GM23338 (cell line): ENCODE measurements at regions not wholly inside any gene's neighbourhood (a gene's known extent, or its start where the extent isn't known, plus 50 kb on each side); places are given as distances from the start of the nearest gene placed in this dataset.

Experiments used
- ATAC-seq: fragments of 200-7000 bp; cut with Tn5 transposase; 3 replicates; pipeline ENCODE4 v1.9.1; 2020
- DNase-seq: peaks from one replicate; pipeline ENCODE4 v3.0.0-alpha.2; 2015; ENCODE audit warnings: low spot score
- H2AFZ ChIP-seq: fragments of 200-600 bp; sonication (generic); 2 replicates; pipeline ENCODE4 v1.8.0; 2016; ENCODE audit warnings: antibody characterized with exemption, mild to moderate bottlenecking, moderate library complexity
- H3F3A ChIP-seq: fragments of 200-600 bp; sonication (generic); replicated peaks from 2 replicates; pipeline ENCODE4 v1.8.0; 2017; ENCODE audit warnings: antibody characterized with exemption, mixed run types, low read depth
- H3K27ac ChIP-seq: fragments of 200-600 bp; sonication (generic); 2 replicates; pipeline ENCODE4 v1.6.1; 2016; ENCODE audit warnings: low read depth
- H3K27me3 ChIP-seq: fragments of 200-600 bp; sonication (generic); 2 replicates; pipeline ENCODE4 v1.8.0; 2016; ENCODE audit warnings: mild to moderate bottlenecking, mixed run types, moderate library complexity; ENCODE audit not compliant: insufficient read depth
- H3K36me3 ChIP-seq: fragments of 200-600 bp; sonication (generic); 2 replicates; pipeline ENCODE4 v1.8.0; 2016; ENCODE audit warnings: mild to moderate bottlenecking; ENCODE audit not compliant: insufficient read depth
- H3K4me1 ChIP-seq: fragments of 200-600 bp; sonication (generic); 2 replicates; pipeline ENCODE4 v1.8.0; 2016; ENCODE audit warnings: mild to moderate bottlenecking, moderate library complexity; ENCODE audit not compliant: insufficient read depth
- H3K4me2 ChIP-seq: fragments of 200-600 bp; sonication (generic); 2 replicates; pipeline ENCODE4 v1.7.1; 2017; ENCODE audit warnings: mixed run types
- H3K4me3 ChIP-seq: fragments of 200-600 bp; sonication (generic); 2 replicates; pipeline ENCODE4 v1.6.1; 2016; ENCODE audit warnings: mixed run types
- H3K79me2 ChIP-seq: fragments of 200-600 bp; sonication (generic); replicated peaks from 2 replicates; pipeline ENCODE4 v1.8.0; 2017; ENCODE audit warnings: mild to moderate bottlenecking; ENCODE audit not compliant: insufficient read depth
- H3K9me2 ChIP-seq: fragments of 200-600 bp; sonication (generic); 2 replicates; pipeline ENCODE4 v1.8.0; 2017; ENCODE audit not compliant: insufficient read depth
- H4K20me1 ChIP-seq: fragments of 200-600 bp; sonication (generic); replicated peaks from 2 replicates; pipeline ENCODE4 v1.8.0; 2017; ENCODE audit warnings: mild to moderate bottlenecking; ENCODE audit not compliant: insufficient read depth
- H3K27ac Mint-ChIP-seq: 2 replicates; pipeline ENCODE4 v1.8.0; 2020; ENCODE audit warnings: inconsistent platforms, mild to moderate bottlenecking, moderate library complexity, mixed read lengths
- H3K27me3 Mint-ChIP-seq: 3 replicates; pipeline ENCODE4 v1.8.0; 2022; ENCODE audit warnings: low read depth, mild to moderate bottlenecking, moderate library complexity, mixed read lengths, inconsistent platforms; ENCODE audit not compliant: insufficient read depth, poor library complexity
- H3K36me3 Mint-ChIP-seq: 3 replicates; pipeline ENCODE4 v1.8.0; 2021; ENCODE audit warnings: low read depth, mild to moderate bottlenecking, inconsistent platforms, moderate library complexity, mixed read lengths
- H3K4me1 Mint-ChIP-seq: 3 replicates; pipeline ENCODE4 v1.8.0; 2020; ENCODE audit warnings: mild to moderate bottlenecking, inconsistent platforms, mixed read lengths
- H3K4me3 Mint-ChIP-seq: 3 replicates; pipeline ENCODE4 v1.8.0; 2021; ENCODE audit warnings: moderate library complexity, mild to moderate bottlenecking, inconsistent platforms, mixed read lengths
- H3K9me3 Mint-ChIP-seq: 3 replicates; pipeline ENCODE4 v1.8.0; 2020; ENCODE audit warnings: moderate library complexity, mild to moderate bottlenecking, inconsistent platforms, mixed read lengths
- CREB1 ChIP-seq: fragments of 250-450 bp; sonication (Bioruptor Pico); IDR thresholded peaks from 2 replicates; pipeline ENCODE4 v1.5.0; 2020; ENCODE audit warnings: low read depth, mild to moderate bottlenecking, moderate library complexity
- CTCF ChIP-seq, 2 experiments: fragments of 200-600 bp in 1 of 2; sonication (generic) in 1 of 2; conservative IDR thresholded peaks; 2 replicates each; pipeline versions ENCODE4 v1.5.1 to v1.6.1; 2016 to 2017; ENCODE audit warnings: antibody characterized with exemption in 2 of 2, low read depth in 2 of 2, mild to moderate bottlenecking in 2 of 2, moderate library complexity in 1 of 2
- ETS1 ChIP-seq: IDR thresholded peaks from 2 replicates; pipeline ENCODE4 v1.6.1; 2016; ENCODE audit warnings: antibody characterized with exemption
- EZH2 ChIP-seq: fragments of 200-600 bp; sonication (generic); IDR thresholded peaks from one replicate; pipeline ENCODE4 v1.8.0; 2017; ENCODE audit warnings: antibody characterized with exemption, mild to moderate bottlenecking, low read depth; ENCODE audit not compliant: unreplicated experiment
- EZH2phosphoT487 ChIP-seq: fragments of 200-600 bp; sonication (generic); IDR thresholded peaks from one replicate; pipeline ENCODE4 v1.8.1; 2018; ENCODE audit warnings: antibody characterized with exemption; ENCODE audit not compliant: unreplicated experiment
- JUNB ChIP-seq: IDR thresholded peaks from one replicate; pipeline ENCODE4 v1.6.1; 2016; ENCODE audit warnings: antibody characterized with exemption; ENCODE audit not compliant: unreplicated experiment
- NANOG ChIP-seq: IDR thresholded peaks from 2 replicates; pipeline ENCODE4 v1.6.1; 2016; ENCODE audit warnings: antibody characterized with exemption, borderline replicate concordance
- POLR2AphosphoS5 ChIP-seq: IDR thresholded peaks from 2 replicates; pipeline ENCODE4 v1.6.1; 2016; ENCODE audit warnings: antibody characterized with exemption, low read depth
- REST ChIP-seq: IDR thresholded peaks from one replicate; pipeline ENCODE4 v1.6.1; 2018; ENCODE audit warnings: antibody characterized with exemption; ENCODE audit not compliant: unreplicated experiment
- STAT1 ChIP-seq: IDR thresholded peaks from one replicate; pipeline ENCODE4 v1.6.1; 2016; ENCODE audit warnings: antibody characterized with exemption; ENCODE audit not compliant: unreplicated experiment
- ZNF114 ChIP-seq: fragments of 250-450 bp; sonication (Bioruptor Pico); IDR thresholded peaks from 2 replicates; pipeline ENCODE4 v1.5.0; 2020; ENCODE audit warnings: mild to moderate bottlenecking, moderate library complexity
- ZNF331 ChIP-seq: fragments of 250-450 bp; sonication (Bioruptor Pico); IDR thresholded peaks from 2 replicates; pipeline ENCODE4 v1.5.0; 2020; ENCODE audit warnings: low read depth, mild to moderate bottlenecking, moderate library complexity

- H3K9me2 ChIP-seq, result no peaks in the 10 kb centered on the region
- no peak for TF ChIP-seq ETS1
- TF ChIP-seq ZNF331 (CRISPR knock-in tag), result no peak
- no peak for TF ChIP-seq STAT1
- peak; percentile 28 for TF ChIP-seq EZH2
- H3K4me2 ChIP-seq, result peak overlapping the region; percentile 82
- H3K27ac Mint-ChIP-seq, result no peak overlapping the region
- H3K4me1 Mint-ChIP-seq, result peaks cover 15% of the 10 kb centered on the region
- H3K27me3 ChIP-seq, result peaks cover 35% of the 10 kb centered on the region
- H3K79me2 ChIP-seq, result no peaks in the 10 kb centered on the region
- no peak overlapping the region for H3K27ac ChIP-seq
- peak overlapping the region; percentile 67 for H3K4me3 Mint-ChIP-seq
- no peaks in the 10 kb centered on the region; the same call in 1 of the 2 replicates for H4K20me1 ChIP-seq
- H2AFZ ChIP-seq, result peak overlapping the region; percentile 72
- H3K27me3 Mint-ChIP-seq, result peaks cover 23% of the 10 kb centered on the region
- no peaks in the 10 kb centered on the region for H3K36me3 ChIP-seq
- H3K4me3 ChIP-seq, result peak overlapping the region; percentile 51
- DNase-seq, result peak; percentile 50
- no peaks in the 10 kb centered on the region for H3F3A ChIP-seq
- no peaks in the 10 kb centered on the region for H3K36me3 Mint-ChIP-seq
- H3K9me3 Mint-ChIP-seq, result no peaks in the 10 kb centered on the region
- H3K4me1 ChIP-seq, result peaks cover 5% of the 10 kb centered on the region; the same call in 1 of the 2 replicates
- ATAC-seq, result peak; percentile 42
Observed at GRCh38 chr5:135190416-135191083, 156.5 kb upstream of the PITX1 start.

GRCh38 chr5:135189024-135189423 is 155.0 kb upstream of the PITX1 start:
- H3K27ac ChIP-seq, result no peak overlapping the region
- H3K4me1 ChIP-seq, result peaks cover 5% of the 10 kb centered on the region; the same call in 1 of the 2 replicates
- no peak overlapping the region for H3K27ac Mint-ChIP-seq
- H3K4me2 ChIP-seq, result no peak overlapping the region
- H3K4me3 ChIP-seq, result no peak overlapping the region
- TF ChIP-seq EZH2phosphoT487, result no peak
- TF ChIP-seq CTCF (conservative IDR thresholded peaks at IDR 0.05; ENCODE audit: low read depth in 2 of 2), result no peak
- no peak for TF ChIP-seq NANOG
- no peak for TF ChIP-seq POLR2AphosphoS5
- no peak for TF ChIP-seq CREB1
- TF ChIP-seq EZH2, result no peak
- no peak for TF ChIP-seq ETS1
- no peak for TF ChIP-seq STAT1
- TF ChIP-seq REST, result no peak
- no peak for TF ChIP-seq ZNF331 (CRISPR knock-in tag)
- TF ChIP-seq ZNF114 (CRISPR knock-in tag), result no peak
- TF ChIP-seq JUNB, result no peak
- no peaks in the 10 kb centered on the region for H3K36me3 Mint-ChIP-seq
- H3K27me3 Mint-ChIP-seq, result peaks cover 27% of the 10 kb centered on the region
- H3K9me3 Mint-ChIP-seq, result no peaks in the 10 kb centered on the region
- DNase-seq, result no peak
- no peaks in the 10 kb centered on the region for H3K79me2 ChIP-seq
- H4K20me1 ChIP-seq, result no peaks in the 10 kb centered on the region; the same call in 1 of the 2 replicates
- H3K4me3 Mint-ChIP-seq, result no peak overlapping the region
- peaks cover 21% of the 10 kb centered on the region for H3K4me1 Mint-ChIP-seq
- ATAC-seq, result no peak
- H3F3A ChIP-seq, result no peaks in the 10 kb centered on the region
- H2AFZ ChIP-seq, result no peak overlapping the region
- H3K27me3 ChIP-seq, result peaks cover 35% of the 10 kb centered on the region
- no peaks in the 10 kb centered on the region for H3K9me2 ChIP-seq
- H3K36me3 ChIP-seq, result no peaks in the 10 kb centered on the region
